ENCODE measurements at regions not wholly inside any gene's neighbourhood (a gene's known extent, or its start where the extent isn't known, plus 50 kb on each side); places are given as distances from the start of the nearest gene placed in this dataset.

- intact Hi-C loops (cut with micrococcal nuclease): no loop called here
- CTCF ChIA-PET: no interaction called here
- peaks cover 89% of the 10 kb centered on the region for H3K27me3 Mint-ChIP-seq (ENCODE audit: insufficient read depth, unreplicated experiment)
- POLR2A ChIA-PET: no interaction called here
- no TSS peak for BruUV-seq (replicated peaks)
- H3K27ac Mint-ChIP-seq (ENCODE audit: low read depth, unreplicated experiment): no peak overlapping the region
- H3K9me3 Mint-ChIP-seq (ENCODE audit: unreplicated experiment): no peaks in the 10 kb centered on the region
- no peaks in the 10 kb centered on the region for H3K36me3 Mint-ChIP-seq (ENCODE audit: insufficient read depth, unreplicated experiment)
- H3K4me1 Mint-ChIP-seq (ENCODE audit: insufficient read depth, unreplicated experiment): no peaks in the 10 kb centered on the region
- no peak for DNase-seq (ENCODE audit: unreplicated experiment)
- no peak overlapping the region for H3K4me3 Mint-ChIP-seq (ENCODE audit: unreplicated experiment)
- TF ChIP-seq, protein P1, sequence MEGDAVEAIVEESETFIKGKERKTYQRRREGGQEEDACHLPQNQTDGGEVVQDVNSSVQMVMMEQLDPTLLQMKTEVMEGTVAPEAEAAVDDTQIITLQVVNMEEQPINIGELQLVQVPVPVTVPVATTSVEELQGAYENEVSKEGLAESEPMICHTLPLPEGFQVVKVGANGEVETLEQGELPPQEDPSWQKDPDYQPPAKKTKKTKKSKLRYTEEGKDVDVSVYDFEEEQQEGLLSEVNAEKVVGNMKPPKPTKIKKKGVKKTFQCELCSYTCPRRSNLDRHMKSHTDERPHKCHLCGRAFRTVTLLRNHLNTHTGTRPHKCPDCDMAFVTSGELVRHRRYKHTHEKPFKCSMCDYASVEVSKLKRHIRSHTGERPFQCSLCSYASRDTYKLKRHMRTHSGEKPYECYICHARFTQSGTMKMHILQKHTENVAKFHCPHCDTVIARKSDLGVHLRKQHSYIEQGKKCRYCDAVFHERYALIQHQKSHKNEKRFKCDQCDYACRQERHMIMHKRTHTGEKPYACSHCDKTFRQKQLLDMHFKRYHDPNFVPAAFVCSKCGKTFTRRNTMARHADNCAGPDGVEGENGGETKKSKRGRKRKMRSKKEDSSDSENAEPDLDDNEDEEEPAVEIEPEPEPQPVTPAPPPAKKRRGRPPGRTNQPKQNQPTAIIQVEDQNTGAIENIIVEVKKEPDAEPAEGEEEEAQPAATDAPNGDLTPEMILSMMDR (IDR thresholded peaks at IDR 0.05; ENCODE audit: unreplicated experiment): no peak
These were observed 380.7 kb upstream of the GOLIM4 start for GRCh38 chr3:168476360-168476980.

DNA sequence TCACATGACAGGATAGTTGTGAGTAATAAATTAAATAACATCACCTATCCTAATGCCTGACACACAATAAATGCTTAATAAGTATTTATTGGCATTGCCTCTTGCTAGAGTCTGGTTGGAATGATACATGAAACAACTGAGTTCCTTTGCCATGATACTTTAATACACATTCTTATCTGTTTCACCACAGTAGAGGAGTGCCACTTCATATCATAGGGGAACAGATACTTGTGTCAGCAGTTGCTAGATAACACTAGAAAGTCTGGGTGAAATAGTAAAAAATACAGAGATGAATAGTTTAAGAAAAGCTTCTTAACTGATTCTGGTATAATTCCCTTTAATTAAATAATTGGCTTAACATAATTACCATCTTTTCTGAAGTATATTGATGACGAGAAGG, 380.0 kb upstream of the GOLIM4 start:
- Mint-ChIP-seq H3K4me1 (ENCODE audit: insufficient read depth, unreplicated experiment) (no peaks in the 10 kb centered on the region), H3K9me3 (ENCODE audit: unreplicated experiment) (no peaks in the 10 kb centered on the region)
- no TSS peak for BruUV-seq (replicated peaks)

DNA sequence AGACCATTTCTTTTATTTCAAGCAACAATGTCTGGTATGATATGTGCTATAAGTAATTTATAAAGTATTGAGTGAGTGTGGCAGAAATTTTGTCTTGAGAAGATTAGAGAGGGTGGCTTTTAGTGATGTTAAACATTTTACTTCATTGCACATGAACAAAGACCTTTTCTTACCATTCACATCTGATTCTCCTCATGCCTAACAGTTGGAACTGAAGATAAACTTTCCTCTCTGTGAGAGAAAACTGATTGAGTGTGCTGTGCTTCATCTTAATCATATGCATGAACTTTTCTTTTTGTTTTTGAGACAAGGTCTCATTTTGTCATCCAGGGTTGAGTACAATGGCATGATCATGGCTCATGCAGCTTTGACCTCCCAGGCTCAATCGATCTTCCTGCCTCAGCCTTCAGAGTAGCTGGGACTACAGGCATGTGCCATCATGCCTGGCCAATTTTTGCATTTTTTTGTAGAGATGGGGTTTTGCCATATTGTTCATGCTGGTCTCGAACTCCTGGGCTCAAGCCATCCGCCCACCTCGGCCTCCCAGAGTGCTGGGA, 377.7 kb upstream of the GOLIM4 start:
- H3K36me3 Mint-ChIP-seq (ENCODE audit: insufficient read depth, unreplicated experiment): no peaks in the 10 kb centered on the region
- no peak overlapping the region for H3K27ac Mint-ChIP-seq (ENCODE audit: low read depth, unreplicated experiment)
- no peaks in the 10 kb centered on the region for H3K4me1 Mint-ChIP-seq (ENCODE audit: insufficient read depth, unreplicated experiment)
- no peaks in the 10 kb centered on the region for H3K9me3 Mint-ChIP-seq (ENCODE audit: unreplicated experiment)
- no TSS peak for BruUV-seq (replicated peaks)
- intact Hi-C loops (cut with micrococcal nuclease): no loop called here
- POLR2A ChIA-PET: no interaction called here
- no peak overlapping the region for H3K4me3 Mint-ChIP-seq (ENCODE audit: unreplicated experiment)
- H3K27me3 Mint-ChIP-seq (ENCODE audit: insufficient read depth, unreplicated experiment): peaks cover 87% of the 10 kb centered on the region
- DNase-seq (ENCODE audit: unreplicated experiment): no peak
- TF ChIP-seq, protein P1 (IDR thresholded peaks at IDR 0.05; ENCODE audit: unreplicated experiment): no peak
- CTCF ChIA-PET: no interaction called here

More for the DNA sequence above, 380.0 kb upstream of the GOLIM4 start:
- peaks cover 89% of the 10 kb centered on the region for H3K27me3 Mint-ChIP-seq (ENCODE audit: insufficient read depth, unreplicated experiment)
- POLR2A ChIA-PET: no interaction called here
- TF ChIP-seq, protein P1 (IDR thresholded peaks at IDR 0.05; ENCODE audit: unreplicated experiment): no peak
- CTCF ChIA-PET: no interaction called here
- no peak overlapping the region for H3K27ac Mint-ChIP-seq (ENCODE audit: low read depth, unreplicated experiment)
- no peaks in the 10 kb centered on the region for H3K36me3 Mint-ChIP-seq (ENCODE audit: insufficient read depth, unreplicated experiment)
- no peak overlapping the region for H3K4me3 Mint-ChIP-seq (ENCODE audit: unreplicated experiment)
- intact Hi-C loops (cut with micrococcal nuclease): no loop called here
- DNase-seq (ENCODE audit: unreplicated experiment): no peak

- BruUV-seq (replicated peaks): no TSS peak
- peaks cover 84% of the 10 kb centered on the region for H3K27me3 Mint-ChIP-seq (ENCODE audit: insufficient read depth, unreplicated experiment)
- TF ChIP-seq, protein P1 (IDR thresholded peaks at IDR 0.05; ENCODE audit: unreplicated experiment): no peak
- no peaks in the 10 kb centered on the region for H3K36me3 Mint-ChIP-seq (ENCODE audit: insufficient read depth, unreplicated experiment)
- H3K9me3 Mint-ChIP-seq (ENCODE audit: unreplicated experiment): no peaks in the 10 kb centered on the region
- no peaks in the 10 kb centered on the region for H3K4me1 Mint-ChIP-seq (ENCODE audit: insufficient read depth, unreplicated experiment)
- no peak overlapping the region for H3K4me3 Mint-ChIP-seq (ENCODE audit: unreplicated experiment)
- intact Hi-C loops (cut with micrococcal nuclease): no loop called here
- CTCF ChIA-PET: interaction anchor here (0.6 kb wide), 1 partner anchor 12 kb away, joined by 3 read pairs; no protein-coding TSS in a partner anchor
- H3K27ac Mint-ChIP-seq (ENCODE audit: low read depth, unreplicated experiment): no peak overlapping the region
- POLR2A ChIA-PET: no interaction called here
- no peak for DNase-seq (ENCODE audit: unreplicated experiment)
These were observed 377.1 kb upstream of the GOLIM4 start for GRCh38 chr3:168472783-168473182.
